Fibroblast of pulmonary artery (primary cell): ENCODE measurements at regions not wholly inside any gene's neighbourhood (a gene's known extent, or its start where the extent isn't known, plus 50 kb on each side); places are given as distances from the start of the nearest gene placed in this dataset.
A peak's percentile ranks its signal among the peaks of the same experiment; 100 is the strongest.

Source experiments
- DNase-seq: peaks from one replicate; pipeline ENCODE4 v3.0.0-alpha.2; 2010; ENCODE audit warnings: low read depth
- H3K4me3 ChIP-seq: replicated peaks from 2 replicates; pipeline ENCODE4 v1.5.1; 2011; ENCODE audit warnings: low read depth, mild to moderate bottlenecking, control low read depth, low read length, moderate library complexity
- CTCF ChIP-seq: IDR thresholded peaks from 2 replicates; pipeline ENCODE4 v1.5.1; 2011; ENCODE audit warnings: mild to moderate bottlenecking, control low read depth, low read length, inconsistent platforms; ENCODE audit errors: missing control alignments

GRCh38 chr3:82088749-82089148 lies 327.3 kb upstream of the GBE1 start:
- no peak overlapping the region for H3K4me3 ChIP-seq
- no peak for DNase-seq
- no peak for TF ChIP-seq CTCF

- DNase-seq: peak; percentile 81
- TF ChIP-seq CTCF: no peak
- no peak overlapping the region for H3K4me3 ChIP-seq
Observed at GRCh38 chr3:82087958-82088357, 326.5 kb upstream of the GBE1 start.

GRCh38 chr3:82085851-82086475 lies 324.5 kb upstream of the GBE1 start:
- DNase-seq: peak; percentile 32
- no peak overlapping the region for H3K4me3 ChIP-seq
- no peak for TF ChIP-seq CTCF

GRCh38 chr3:82085356-82085755 lies 323.9 kb upstream of the GBE1 start:
- no peak overlapping the region for H3K4me3 ChIP-seq
- no peak for TF ChIP-seq CTCF
- peak; percentile 30 for DNase-seq

- H3K4me3 ChIP-seq: no peak overlapping the region
- DNase-seq: no peak
- TF ChIP-seq CTCF: no peak
Observed at GRCh38 chr3:82084824-82085223, 323.4 kb upstream of the GBE1 start.

GRCh38 chr3:82082796-82083195 lies 321.4 kb upstream of the GBE1 start:
- no peak for DNase-seq
- no peak overlapping the region for H3K4me3 ChIP-seq
- no peak for TF ChIP-seq CTCF

GRCh38 chr3:82081351-82081750 lies 319.9 kb upstream of the GBE1 start:
- no peak overlapping the region for H3K4me3 ChIP-seq
- no peak for TF ChIP-seq CTCF
- DNase-seq: no peak
